ENCODE measurements at regions not wholly inside any gene's neighbourhood (a gene's known extent, or its start where the extent isn't known, plus 50 kb on each side); places are given as distances from the start of the nearest gene placed in this dataset.

- DNase-seq (ENCODE audit: low spot score) (no peak), FAIRE-seq (no peak)
Measured at GRCh38 chr1:193960499-193960898, 774.1 kb upstream of the B3GALT2 start.

- DNase-seq (ENCODE audit: low spot score): no peak
- FAIRE-seq: no peak
Measured at GRCh38 chr1:193960040-193960439, 773.6 kb upstream of the B3GALT2 start.

- no peak for FAIRE-seq
- DNase-seq (ENCODE audit: low spot score): no peak
Measured at GRCh38 chr1:193957556-193958095, 771.2 kb upstream of the B3GALT2 start.

- FAIRE-seq: no peak
Measured at GRCh38 chr1:193952778-193953374, 766.5 kb upstream of the B3GALT2 start.

GRCh38 chr1:193951984-193952383 lies 765.6 kb upstream of the B3GALT2 start:
- FAIRE-seq (no peak), DNase-seq (ENCODE audit: low spot score) (no peak)

More at GRCh38 chr1:193952778-193953374, 766.5 kb upstream of the B3GALT2 start:
- DNase-seq (ENCODE audit: low spot score): no peak

GRCh38 chr1:193944454-193944853 lies 758.0 kb upstream of the B3GALT2 start:
- DNase-seq (ENCODE audit: low spot score) (no peak), FAIRE-seq (no peak)

GRCh38 chr1:193940176-193940575 lies 753.8 kb upstream of the B3GALT2 start:
- no peak for DNase-seq (ENCODE audit: low spot score)
- FAIRE-seq: no peak

GRCh38 chr1:193939585-193939984 lies 753.2 kb upstream of the B3GALT2 start:
- DNase-seq (ENCODE audit: low spot score): no peak
- no peak for FAIRE-seq

- FAIRE-seq (no peak), DNase-seq (ENCODE audit: low spot score) (no peak)
Measured at GRCh38 chr1:193937308-193937707, 750.9 kb upstream of the B3GALT2 start.

GRCh38 chr1:193932979-193933378 lies 746.6 kb upstream of the B3GALT2 start:
- no peak for FAIRE-seq
- no peak for DNase-seq (ENCODE audit: low spot score)

- FAIRE-seq (no peak), DNase-seq (ENCODE audit: low spot score) (no peak)
Measured at GRCh38 chr1:193931356-193931755, 744.9 kb upstream of the B3GALT2 start.

GRCh38 chr1:193929374-193930033 lies 743.1 kb upstream of the B3GALT2 start:
- no peak for FAIRE-seq
- DNase-seq (ENCODE audit: low spot score): no peak

- DNase-seq (ENCODE audit: low spot score) (no peak), FAIRE-seq (no peak)
Measured at GRCh38 chr1:193927550-193927949, 741.1 kb upstream of the B3GALT2 start.

- DNase-seq (ENCODE audit: low spot score): no peak
- no peak for FAIRE-seq
Measured at GRCh38 chr1:193926956-193927355, 740.5 kb upstream of the B3GALT2 start.

- DNase-seq (ENCODE audit: low spot score) (no peak), FAIRE-seq (no peak)
Measured at GRCh38 chr1:193919827-193920226, 733.4 kb upstream of the B3GALT2 start.

- FAIRE-seq (no peak), DNase-seq (ENCODE audit: low spot score) (no peak)
Measured at GRCh38 chr1:193916452-193916851, 730.0 kb upstream of the B3GALT2 start.

- FAIRE-seq (no peak), DNase-seq (ENCODE audit: low spot score) (no peak)
Measured at GRCh38 chr1:193914871-193915270, 728.5 kb upstream of the B3GALT2 start.

GRCh38 chr1:193909406-193910082 lies 723.1 kb upstream of the B3GALT2 start:
- no peak for DNase-seq (ENCODE audit: low spot score)
- FAIRE-seq: no peak

- DNase-seq (ENCODE audit: low spot score) (no peak), FAIRE-seq (no peak)
Measured at GRCh38 chr1:193905288-193906085, 719.1 kb upstream of the B3GALT2 start.

- no peak for FAIRE-seq
Measured at GRCh38 chr1:193891788-193892187, 705.4 kb upstream of the B3GALT2 start.

GRCh38 chr1:193890935-193891334 lies 704.5 kb upstream of the B3GALT2 start:
- DNase-seq (ENCODE audit: low spot score) (no peak), FAIRE-seq (no peak)

More at GRCh38 chr1:193891788-193892187, 705.4 kb upstream of the B3GALT2 start:
- DNase-seq (ENCODE audit: low spot score): no peak

Data from RCC 7860 (cell line).